ENCODE measurements at regions not wholly inside any gene's neighbourhood (a gene's known extent, or its start where the extent isn't known, plus 50 kb on each side); places are given as distances from the start of the nearest gene placed in this dataset.

DNA sequence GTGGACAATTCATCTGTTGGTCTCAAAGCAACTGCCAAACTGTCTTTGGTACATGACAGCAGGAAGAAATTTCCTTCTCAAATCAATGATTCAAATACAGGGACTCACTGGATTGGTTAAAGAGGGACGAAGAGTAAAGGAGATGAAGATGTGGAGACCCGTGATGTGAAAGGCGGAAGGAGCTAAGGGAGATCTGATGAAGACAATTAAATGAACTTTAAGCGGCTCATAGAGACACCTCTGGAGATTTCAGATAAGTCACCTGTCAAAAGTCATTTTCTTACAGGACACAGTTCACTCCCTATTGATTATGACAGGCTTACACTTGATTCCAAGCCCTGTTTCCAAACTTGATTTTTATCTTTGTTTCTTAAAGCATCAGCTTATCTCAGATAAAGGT, 466.3 kb downstream of the DOK5 start:
- TF ChIP-seq, protein P1, sequence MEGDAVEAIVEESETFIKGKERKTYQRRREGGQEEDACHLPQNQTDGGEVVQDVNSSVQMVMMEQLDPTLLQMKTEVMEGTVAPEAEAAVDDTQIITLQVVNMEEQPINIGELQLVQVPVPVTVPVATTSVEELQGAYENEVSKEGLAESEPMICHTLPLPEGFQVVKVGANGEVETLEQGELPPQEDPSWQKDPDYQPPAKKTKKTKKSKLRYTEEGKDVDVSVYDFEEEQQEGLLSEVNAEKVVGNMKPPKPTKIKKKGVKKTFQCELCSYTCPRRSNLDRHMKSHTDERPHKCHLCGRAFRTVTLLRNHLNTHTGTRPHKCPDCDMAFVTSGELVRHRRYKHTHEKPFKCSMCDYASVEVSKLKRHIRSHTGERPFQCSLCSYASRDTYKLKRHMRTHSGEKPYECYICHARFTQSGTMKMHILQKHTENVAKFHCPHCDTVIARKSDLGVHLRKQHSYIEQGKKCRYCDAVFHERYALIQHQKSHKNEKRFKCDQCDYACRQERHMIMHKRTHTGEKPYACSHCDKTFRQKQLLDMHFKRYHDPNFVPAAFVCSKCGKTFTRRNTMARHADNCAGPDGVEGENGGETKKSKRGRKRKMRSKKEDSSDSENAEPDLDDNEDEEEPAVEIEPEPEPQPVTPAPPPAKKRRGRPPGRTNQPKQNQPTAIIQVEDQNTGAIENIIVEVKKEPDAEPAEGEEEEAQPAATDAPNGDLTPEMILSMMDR (IDR thresholded peaks at IDR 0.05; ENCODE audit: insufficient read depth, low read depth, low read length, missing control alignments), result no peak
- no peak for DNase-seq (ENCODE audit: low read depth)
- H3K4me3 ChIP-seq (ENCODE audit: low read length), result no peak overlapping the region

DNA sequence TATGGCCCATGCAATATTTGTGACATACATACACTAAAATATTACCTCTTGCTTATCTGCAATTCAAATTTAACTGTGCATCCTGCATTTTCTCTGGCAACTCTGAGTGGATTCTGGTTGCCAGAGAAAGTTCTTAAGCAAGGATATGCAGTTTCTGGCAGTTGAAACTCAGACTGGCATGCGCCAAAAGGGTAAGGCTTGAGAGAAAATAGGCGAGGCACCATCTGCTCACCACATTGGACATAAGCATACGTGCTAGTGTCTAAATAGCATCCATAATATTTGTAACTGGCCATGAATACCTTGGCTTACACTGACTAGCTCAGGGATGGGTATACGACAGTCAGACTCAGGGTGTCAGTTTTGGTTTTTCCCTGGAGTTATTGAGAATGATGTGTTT, 465.1 kb downstream of the DOK5 start:
- no peak for DNase-seq (ENCODE audit: low read depth)
- H3K4me3 ChIP-seq (ENCODE audit: low read length), result no peak overlapping the region
- TF ChIP-seq, protein P1 (IDR thresholded peaks at IDR 0.05; ENCODE audit: insufficient read depth, low read depth, low read length, missing control alignments), result no peak

DNA sequence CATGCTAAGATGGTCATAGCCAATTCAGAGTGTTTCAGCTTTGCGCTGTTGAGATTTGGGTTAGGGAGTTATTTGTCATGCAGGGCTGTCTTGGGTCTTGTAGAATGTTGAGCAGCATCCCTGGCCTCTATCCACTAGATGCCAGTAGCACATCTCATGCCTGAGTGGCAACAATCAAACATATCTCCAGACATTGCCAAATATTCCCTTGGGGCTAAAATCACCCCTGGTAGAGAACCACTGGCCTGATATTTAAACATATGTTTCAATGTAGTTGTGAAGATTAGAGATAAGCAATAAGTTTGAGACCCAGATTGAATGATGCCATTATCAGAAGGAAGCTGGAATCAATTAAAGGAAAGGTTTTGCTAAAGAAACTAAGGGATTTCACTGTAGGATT, 463.3 kb downstream of the DOK5 start:
- no peak overlapping the region for H3K4me3 ChIP-seq (ENCODE audit: low read length)
- no peak for DNase-seq (ENCODE audit: low read depth)

DNA sequence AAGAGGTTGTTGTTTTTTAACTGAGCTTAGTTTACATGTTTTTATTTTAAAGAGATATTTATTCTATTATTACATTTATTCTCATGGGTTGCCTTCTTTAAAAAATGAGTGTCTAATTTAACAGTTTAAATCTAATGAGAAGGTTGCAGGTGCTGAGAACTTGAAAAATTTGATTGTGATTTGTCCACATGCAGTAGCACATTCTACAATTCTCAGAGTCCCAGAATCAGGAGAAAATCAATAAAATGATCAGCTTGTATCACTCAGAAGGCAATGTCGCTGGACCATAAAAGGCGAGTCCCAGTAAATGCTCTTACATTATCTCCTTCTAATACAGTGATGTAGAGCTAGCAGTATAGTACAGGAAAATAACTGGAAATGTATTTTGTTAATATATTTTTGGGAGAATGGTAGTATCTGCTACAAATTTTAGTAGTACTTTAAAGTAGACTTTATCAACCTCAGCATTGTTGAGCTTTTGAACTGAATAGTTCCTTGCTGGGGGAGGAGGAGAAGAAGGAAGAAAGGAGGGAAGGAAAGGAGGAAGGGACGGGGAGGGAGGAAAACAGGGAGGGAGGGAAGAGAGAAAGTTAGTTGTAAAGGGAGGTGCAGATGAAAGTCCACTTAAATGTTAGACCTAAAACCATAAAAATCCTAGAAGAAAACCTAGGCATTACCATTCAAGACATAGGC, 458.0 kb downstream of the DOK5 start:
- DNase-seq (ENCODE audit: low read depth), result no peak
- no peak overlapping the region for H3K4me3 ChIP-seq (ENCODE audit: low read length)
- TF ChIP-seq, protein P1 (IDR thresholded peaks at IDR 0.05; ENCODE audit: insufficient read depth, low read depth, low read length, missing control alignments), result no peak

More for the DNA sequence above, 463.3 kb downstream of the DOK5 start:
- TF ChIP-seq, protein P1 (IDR thresholded peaks at IDR 0.05; ENCODE audit: insufficient read depth, low read depth, low read length, missing control alignments), result no peak

DNA sequence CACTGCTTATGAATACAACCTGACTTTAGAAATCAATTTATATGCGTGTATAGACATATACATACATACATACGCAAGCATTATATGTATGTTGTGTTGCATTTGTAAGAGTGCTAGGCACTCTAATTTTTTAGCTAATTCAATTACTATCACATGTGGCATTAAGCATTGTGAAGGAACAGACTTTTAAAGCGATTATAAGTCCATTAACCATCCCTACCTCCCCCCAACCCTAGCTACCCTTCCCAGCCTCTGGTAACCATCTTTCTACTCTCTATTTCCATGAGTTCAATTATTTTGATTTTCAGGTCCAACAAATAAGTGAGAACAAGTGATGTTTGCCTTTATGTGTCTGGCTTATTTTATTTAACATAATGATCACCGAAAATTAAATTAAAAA, 453.8 kb downstream of the DOK5 start:
- DNase-seq (ENCODE audit: low read depth), result no peak
- TF ChIP-seq, protein P1 (IDR thresholded peaks at IDR 0.05; ENCODE audit: insufficient read depth, low read depth, low read length, missing control alignments), result no peak
- no peak overlapping the region for H3K4me3 ChIP-seq (ENCODE audit: low read length)

DNA sequence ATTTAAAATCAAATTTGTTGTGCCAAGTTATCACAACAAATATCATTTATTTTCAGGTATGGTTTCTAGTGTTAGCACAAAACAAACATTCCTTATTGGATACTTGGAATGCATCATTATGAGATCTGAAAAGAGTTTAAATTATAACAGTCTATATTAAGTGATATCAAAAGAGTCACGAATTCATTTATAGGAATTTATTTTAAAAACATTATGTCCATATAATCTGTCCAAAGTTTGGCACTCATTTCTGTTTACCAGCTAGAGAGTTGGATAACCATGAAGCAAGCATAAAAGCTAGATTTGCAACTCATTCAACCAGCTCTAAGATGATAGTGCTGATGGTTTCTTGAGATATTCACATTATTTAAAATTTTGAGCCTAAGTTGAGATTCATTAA, 453.2 kb downstream of the DOK5 start:
- no peak for DNase-seq (ENCODE audit: low read depth)
- no peak overlapping the region for H3K4me3 ChIP-seq (ENCODE audit: low read length)
- TF ChIP-seq, protein P1 (IDR thresholded peaks at IDR 0.05; ENCODE audit: insufficient read depth, low read depth, low read length, missing control alignments), result no peak

DNA sequence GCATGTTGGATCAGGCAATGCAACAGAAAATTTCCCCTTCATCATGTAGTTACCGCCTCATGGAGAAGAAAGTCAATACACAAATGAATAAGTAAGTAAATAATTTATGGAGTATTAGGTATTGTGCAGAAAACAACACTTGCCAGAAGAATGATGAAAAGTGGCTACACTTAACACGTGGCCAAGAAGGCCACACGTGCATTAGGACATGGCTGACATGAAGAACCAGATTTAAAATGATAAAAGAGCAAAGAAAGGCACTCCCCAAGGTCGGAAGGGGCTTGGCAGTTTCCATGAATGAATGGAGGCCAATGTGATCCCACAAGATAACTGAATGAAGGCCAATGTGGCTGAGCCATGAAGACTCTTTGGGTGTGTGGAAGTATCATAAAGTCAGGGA, 447.2 kb downstream of the DOK5 start:
- TF ChIP-seq, protein P1 (IDR thresholded peaks at IDR 0.05; ENCODE audit: insufficient read depth, low read depth, low read length, missing control alignments), result no peak
- H3K4me3 ChIP-seq (ENCODE audit: low read length), result no peak overlapping the region
- no peak for DNase-seq (ENCODE audit: low read depth)
